Naive thymus-derived CD8-positive, alpha-beta T cell (primary cell): ENCODE measurements at regions not wholly inside any gene's neighbourhood (a gene's known extent, or its start where the extent isn't known, plus 50 kb on each side); places are given as distances from the start of the nearest gene placed in this dataset.

Experiments used
- ATAC-seq, 2 donors: fragments of 150-1000 bp; cut with Tn5 transposase in 1 of 2; sonication (Bioruptor Pico), chemical (Tn5 transposase) in 1 of 2; 1 replicate in 1 of 2; 2 replicates in 1 of 2; pipeline ENCODE4 v1.10.0; 2021; ENCODE audit warnings: mild to moderate bottlenecking in 2 of 2, moderate library complexity in 2 of 2
- POLR2A ChIA-PET: fragments of 350-600 bp; sonication (Branson Sonifier 250); formaldehyde crosslinking; loops from one replicate; lab custom pipeline; 2021; ENCODE audit warnings: antibody characterized with exemption; lab: Charles Lee
- DNase-seq, 10 donors: peaks; one replicate each; pipeline versions ENCODE4 v3.0.0 to v3.0.0-alpha.2; 2020 to 2022
- H3K27ac Mint-ChIP-seq, 10 donors: one replicate each; pipeline ENCODE4 v1.8.0; 2020 to 2022; ENCODE audit warnings: mild to moderate bottlenecking in 10 of 10, mixed read lengths in 10 of 10, moderate library complexity in 4 of 10, inconsistent platforms in 1 of 10
- H3K27me3 Mint-ChIP-seq, 5 donors: one replicate each; pipeline ENCODE4 v1.8.0; 2021 to 2022; ENCODE audit warnings: mixed read lengths in 5 of 5
- H3K36me3 Mint-ChIP-seq, 3 donors: one replicate each; pipeline ENCODE4 v1.8.0; 2020 to 2022; ENCODE audit warnings: mixed read lengths in 3 of 3, mild to moderate bottlenecking in 2 of 3, inconsistent platforms in 1 of 3
- H3K4me1 Mint-ChIP-seq, 4 donors: one replicate each; pipeline ENCODE4 v1.8.0; 2021 to 2022; ENCODE audit warnings: mixed read lengths in 4 of 4
- H3K4me3 Mint-ChIP-seq, 10 donors: one replicate each; pipeline ENCODE4 v1.8.0; 2020 to 2022; ENCODE audit warnings: mild to moderate bottlenecking in 10 of 10, mixed read lengths in 10 of 10, moderate library complexity in 6 of 10, inconsistent platforms in 1 of 10
- H3K9me3 Mint-ChIP-seq, 9 donors: one replicate each; pipeline ENCODE4 v1.8.0; 2020 to 2022; ENCODE audit warnings: mixed read lengths in 9 of 9, mild to moderate bottlenecking in 3 of 9, inconsistent platforms in 1 of 9, moderate library complexity in 1 of 9

DNA sequence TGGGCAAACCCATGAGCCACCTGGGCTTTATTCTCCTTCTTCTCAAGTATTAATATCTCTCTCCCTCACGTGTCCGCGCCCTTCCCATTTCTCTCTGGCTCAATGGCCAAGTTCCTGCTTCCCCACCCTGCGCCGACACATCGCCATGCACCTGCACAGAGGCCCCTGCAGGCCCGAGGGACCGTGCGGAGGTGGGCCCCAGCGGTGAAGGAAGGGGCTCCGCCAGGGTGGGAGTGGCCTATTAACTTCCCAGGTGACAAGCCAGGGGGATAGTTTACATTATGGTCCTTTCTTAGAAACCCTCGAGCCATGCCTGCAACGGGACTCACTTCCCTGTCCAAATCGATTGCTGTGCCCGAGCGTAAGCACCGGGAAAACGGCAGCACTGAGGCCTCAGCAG lies 110.0 kb upstream of the ADARB2 start:
- peaks cover 0 to 15% (median 5%) of the 10 kb centered on the region in 9 donors for H3K9me3 Mint-ChIP-seq
- DNase-seq (no peak), ATAC-seq (no peak)
- peaks cover 0 to 6% (median 0%) of the 10 kb centered on the region in 5 donors for H3K27me3 Mint-ChIP-seq
- no peaks in the 10 kb centered on the region for H3K36me3 Mint-ChIP-seq
- no peak overlapping the region for H3K4me3 Mint-ChIP-seq
- H3K27ac Mint-ChIP-seq, result no peak overlapping the region
- H3K4me1 Mint-ChIP-seq, result no peaks in the 10 kb centered on the region
- POLR2A ChIA-PET, result no interaction called here

DNA sequence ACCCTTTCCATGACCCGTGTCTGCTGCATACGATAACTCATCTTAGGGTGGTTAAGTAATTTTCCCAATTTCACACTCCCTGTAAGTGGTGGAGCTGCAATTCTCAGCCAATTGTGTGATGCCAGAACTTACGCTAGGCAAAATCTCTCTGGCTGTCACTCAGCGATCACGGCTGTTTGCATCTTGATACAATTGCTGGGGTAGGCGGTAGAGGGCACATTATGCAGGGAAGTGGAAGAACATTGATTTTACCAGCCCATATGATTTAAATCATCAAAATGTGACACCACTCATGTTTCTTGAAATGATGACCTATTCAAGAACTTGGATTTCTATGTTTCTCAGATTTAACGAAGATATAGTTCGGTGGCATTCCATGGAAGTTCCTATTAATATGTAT lies 108.7 kb upstream of the ADARB2 start:
- no peaks in the 10 kb centered on the region for H3K4me1 Mint-ChIP-seq
- POLR2A ChIA-PET, result no interaction called here
- H3K27ac Mint-ChIP-seq, result no peak overlapping the region
- H3K4me3 Mint-ChIP-seq, result no peak overlapping the region
- no peaks in the 10 kb centered on the region for H3K36me3 Mint-ChIP-seq
- DNase-seq (no peak), ATAC-seq (no peak)
- peaks cover 0 to 14% (median 5%) of the 10 kb centered on the region in 9 donors for H3K9me3 Mint-ChIP-seq
- peaks cover 0 to 6% (median 0%) of the 10 kb centered on the region in 5 donors for H3K27me3 Mint-ChIP-seq

GRCh38 chr10:1841759-1842158 lies 104.4 kb upstream of the ADARB2 start:
- no peaks in the 10 kb centered on the region for H3K36me3 Mint-ChIP-seq
- ATAC-seq, result no peak
- H3K27ac Mint-ChIP-seq, result no peak overlapping the region

DNA sequence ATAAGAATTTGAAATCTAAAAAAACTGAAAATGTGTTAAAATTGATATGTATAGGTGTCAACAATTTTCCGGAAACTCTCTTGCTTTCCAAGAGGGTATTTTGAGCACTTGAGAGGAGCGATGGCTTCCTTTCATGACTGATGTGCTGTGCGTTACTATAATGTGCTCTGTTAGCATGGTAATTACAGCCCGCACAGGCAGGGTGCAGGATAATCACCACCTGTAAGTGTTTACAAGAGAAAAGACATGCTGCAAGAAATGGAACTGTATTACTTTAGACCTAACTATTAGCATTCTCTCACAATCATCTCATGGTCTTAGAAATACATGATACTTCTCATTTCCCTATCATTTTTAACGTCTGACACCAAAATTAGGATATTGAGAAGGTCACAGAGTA lies 92.4 kb upstream of the ADARB2 start:
- Mint-ChIP-seq H3K4me3 (no peak overlapping the region), H3K4me1 (peaks cover 0 to 5% (median 0%) of the 10 kb centered on the region in 4 donors), H3K27ac (no peak overlapping the region), H3K9me3 (peaks cover 0 to 7% (median 0%) of the 10 kb centered on the region in 9 donors), H3K27me3 (peaks cover 2 to 12% (median 4%) of the 10 kb centered on the region in 5 donors), H3K36me3 (peaks cover 0 to 4% (median 0%) of the 10 kb centered on the region in 3 donors)
- POLR2A ChIA-PET, result no interaction called here
- DNase-seq, result no peak
- ATAC-seq, result no peak

More at GRCh38 chr10:1841759-1842158, 104.4 kb upstream of the ADARB2 start:
- peaks cover 0 to 2% (median 0%) of the 10 kb centered on the region in 9 donors for H3K9me3 Mint-ChIP-seq
- H3K4me1 Mint-ChIP-seq, result no peaks in the 10 kb centered on the region
- peaks cover 0 to 9% (median 1%) of the 10 kb centered on the region in 5 donors for H3K27me3 Mint-ChIP-seq
- no peak for DNase-seq
- no peak overlapping the region for H3K4me3 Mint-ChIP-seq
- POLR2A ChIA-PET, result no interaction called here

- H3K27ac Mint-ChIP-seq, result peak overlapping the region in 2 of 10 donors; percentile 13 to 18
- POLR2A ChIA-PET, result no interaction called here
- no peaks in the 10 kb centered on the region for H3K36me3 Mint-ChIP-seq
- peaks cover 3 to 19% (median 7%) of the 10 kb centered on the region in 5 donors for H3K27me3 Mint-ChIP-seq
- peaks cover 0 to 5% (median 0%) of the 10 kb centered on the region in 4 donors for H3K4me1 Mint-ChIP-seq
- DNase-seq (no peak), ATAC-seq (no peak)
- peaks cover 0 to 13% (median 2%) of the 10 kb centered on the region in 9 donors for H3K9me3 Mint-ChIP-seq
- H3K4me3 Mint-ChIP-seq, result no peak overlapping the region
Observed at GRCh38 chr10:1824928-1825327, 87.6 kb upstream of the ADARB2 start.

DNA sequence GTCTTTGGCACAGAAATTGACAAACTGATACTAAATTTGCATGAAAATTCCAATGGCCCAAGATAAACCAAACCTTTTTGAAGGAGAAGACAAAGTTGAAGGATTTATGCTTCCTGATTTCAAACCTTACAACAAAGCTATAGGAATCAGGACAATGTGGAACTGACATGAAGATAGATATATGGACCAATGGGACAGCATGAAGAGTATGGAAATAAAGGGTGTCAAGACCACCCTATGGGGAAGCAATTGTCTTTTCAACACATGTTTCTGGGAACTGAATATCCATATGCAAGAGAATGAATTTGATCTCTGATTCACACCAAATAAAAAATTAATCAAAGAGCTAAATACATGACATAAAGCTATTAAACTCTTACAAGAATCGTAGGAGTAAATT lies 77.2 kb upstream of the ADARB2 start:
- no peak for DNase-seq
- POLR2A ChIA-PET, result no interaction called here
- Mint-ChIP-seq H3K36me3 (peaks cover 0 to 12% (median 0%) of the 10 kb centered on the region in 3 donors), H3K9me3 (peaks cover 7 to 40% (median 18%) of the 10 kb centered on the region in 9 donors), H3K4me3 (no peak overlapping the region), H3K4me1 (no peaks in the 10 kb centered on the region), H3K27ac (no peak overlapping the region), H3K27me3 (peaks cover 0 to 3% (median 0%) of the 10 kb centered on the region in 5 donors)
- ATAC-seq, result no peak

DNA sequence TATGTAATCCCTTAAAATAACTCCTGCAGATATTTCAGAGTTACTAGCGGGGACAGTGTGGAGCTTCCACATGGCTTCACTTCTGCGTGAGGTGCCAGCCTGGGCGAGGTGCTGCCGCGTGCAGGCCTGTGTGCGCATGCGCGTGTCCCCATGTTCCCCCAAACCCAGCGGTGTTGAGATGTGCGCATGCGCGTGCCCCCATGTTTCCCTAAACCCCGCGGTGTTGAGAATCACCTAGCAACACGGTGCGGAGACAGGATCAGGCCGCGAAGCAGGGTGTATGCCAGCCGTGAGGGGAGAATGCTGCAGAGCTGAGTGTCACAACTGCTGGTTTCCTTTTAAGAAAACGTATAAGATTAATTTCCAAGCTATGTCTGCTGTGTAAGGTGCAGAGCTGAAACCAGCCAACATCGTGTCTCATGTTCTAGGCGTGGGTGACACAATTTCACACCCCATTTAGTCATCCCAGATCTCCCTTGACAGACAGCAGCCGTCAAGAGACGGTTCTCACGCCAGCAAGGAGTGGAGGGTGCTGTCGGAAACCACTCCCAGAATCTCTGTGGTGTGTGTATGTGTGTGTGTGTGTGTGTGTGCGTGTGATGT lies 71.9 kb upstream of the ADARB2 start:
- Mint-ChIP-seq H3K9me3 (peaks cover 0 to 5% (median 0%) of the 10 kb centered on the region in 9 donors), H3K4me1 (no peaks in the 10 kb centered on the region), H3K4me3 (no peak overlapping the region), H3K27me3 (peaks cover 0 to 20% (median 0%) of the 10 kb centered on the region in 5 donors), H3K27ac (no peak overlapping the region), H3K36me3 (no peaks in the 10 kb centered on the region)
- peak in 1 of 10 donors; percentile 19 for DNase-seq
- peak in 1 of 2 donors; percentile 49 for ATAC-seq
- POLR2A ChIA-PET, result no interaction called here

DNA sequence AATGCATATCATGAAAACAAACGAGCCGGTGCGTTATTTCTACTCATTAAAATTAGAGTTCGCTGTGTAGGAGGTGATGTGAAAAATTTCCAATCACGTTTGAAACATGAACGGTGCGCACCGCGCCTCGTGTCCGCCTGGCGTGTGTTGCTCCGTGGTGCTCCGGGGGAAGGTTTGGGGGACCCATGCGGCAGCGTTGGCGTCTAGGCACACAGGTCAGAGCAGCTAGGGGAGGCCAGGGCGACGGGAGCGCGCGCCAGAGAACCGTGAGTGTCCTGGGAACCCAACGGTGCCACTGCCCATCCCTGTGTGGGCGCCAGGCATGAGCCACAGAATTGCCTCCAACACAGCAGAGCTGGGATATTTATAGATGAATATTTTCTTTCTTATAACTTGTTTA lies 70.6 kb upstream of the ADARB2 start:
- ATAC-seq (no peak), DNase-seq (no peak)
- POLR2A ChIA-PET, result no interaction called here
- Mint-ChIP-seq H3K27ac (no peak overlapping the region), H3K4me1 (no peaks in the 10 kb centered on the region), H3K36me3 (no peaks in the 10 kb centered on the region), H3K4me3 (no peak overlapping the region), H3K27me3 (peaks cover 0 to 21% (median 0%) of the 10 kb centered on the region in 5 donors), H3K9me3 (no peaks in the 10 kb centered on the region)

GRCh38 chr10:1807196-1807595 lies 69.9 kb upstream of the ADARB2 start:
- no peaks in the 10 kb centered on the region for H3K36me3 Mint-ChIP-seq
- H3K27ac Mint-ChIP-seq, result no peak overlapping the region
- no peak overlapping the region for H3K4me3 Mint-ChIP-seq
- H3K4me1 Mint-ChIP-seq, result peaks cover 0 to 5% (median 2%) of the 10 kb centered on the region in 4 donors
- peaks cover 0 to 26% (median 0%) of the 10 kb centered on the region in 5 donors for H3K27me3 Mint-ChIP-seq
- no peak for DNase-seq
- no peak for ATAC-seq
- POLR2A ChIA-PET, result no interaction called here
- no peaks in the 10 kb centered on the region for H3K9me3 Mint-ChIP-seq

GRCh38 chr10:1802413-1802812 lies 65.1 kb upstream of the ADARB2 start:
- peaks cover 0 to 8% (median 2%) of the 10 kb centered on the region in 4 donors for H3K4me1 Mint-ChIP-seq
- POLR2A ChIA-PET, result no interaction called here
- peaks cover 0 to 24% (median 9%) of the 10 kb centered on the region in 5 donors for H3K27me3 Mint-ChIP-seq
- H3K9me3 Mint-ChIP-seq, result peaks cover 0 to 9% (median 2%) of the 10 kb centered on the region in 9 donors
- DNase-seq (no peak), ATAC-seq (no peak)
- H3K4me3 Mint-ChIP-seq, result no peak overlapping the region
- H3K27ac Mint-ChIP-seq, result no peak overlapping the region
- peaks cover 0 to 6% (median 0%) of the 10 kb centered on the region in 3 donors for H3K36me3 Mint-ChIP-seq

GRCh38 chr10:1788401-1788800 lies 51.1 kb upstream of the ADARB2 start:
- Mint-ChIP-seq H3K4me1 (no peaks in the 10 kb centered on the region), H3K27ac (no peak overlapping the region), H3K27me3 (peaks cover 0 to 31% (median 4%) of the 10 kb centered on the region in 5 donors), H3K9me3 (no peaks in the 10 kb centered on the region), H3K4me3 (no peak overlapping the region), H3K36me3 (no peaks in the 10 kb centered on the region)
- POLR2A ChIA-PET, result no interaction called here
- DNase-seq (no peak), ATAC-seq (no peak)
